Osteoblast (primary cell): ENCODE measurements at regions not wholly inside any gene's neighbourhood (a gene's known extent, or its start where the extent isn't known, plus 50 kb on each side); places are given as distances from the start of the nearest gene placed in this dataset.

Source experiments
- DNase-seq: peaks from one replicate; pipeline ENCODE4 v3.0.0; 2011; ENCODE audit warnings: low spot score, mixed read lengths; ENCODE audit not compliant: insufficient read length; ENCODE audit errors: missing footprints
- H2AFZ ChIP-seq: 2 replicates; pipeline ENCODE4 v1.6.0; 2011; ENCODE audit warnings: mild to moderate bottlenecking, low read length
- H3K27ac ChIP-seq: 2 replicates; pipeline ENCODE4 v1.5.1; 2011; ENCODE audit warnings: mild to moderate bottlenecking, low read depth, low read length, moderate library complexity
- H3K27me3 ChIP-seq: 2 replicates; pipeline ENCODE4 v1.6.0; 2012; ENCODE audit warnings: mild to moderate bottlenecking, control low read depth, inconsistent platforms, low read length, moderate library complexity; ENCODE audit not compliant: insufficient read depth
- H3K36me3 ChIP-seq: 2 replicates; pipeline ENCODE4 v1.5.1; 2011; ENCODE audit warnings: mild to moderate bottlenecking, low read length, control low read depth, moderate library complexity; ENCODE audit not compliant: insufficient read depth
- H3K4me1 ChIP-seq: 2 replicates; pipeline ENCODE4 v1.5.1; 2011; ENCODE audit warnings: mild to moderate bottlenecking, low read length, control low read depth, moderate library complexity; ENCODE audit not compliant: insufficient read depth
- H3K4me2 ChIP-seq: 2 replicates; pipeline ENCODE4 v1.6.0; 2011; ENCODE audit warnings: mild to moderate bottlenecking, low read length; ENCODE audit not compliant: insufficient read depth
- H3K4me3 ChIP-seq: fragments of 200-600 bp; sonication (generic); 3 replicates; pipeline ENCODE4 v1.5.1; 2012; ENCODE audit warnings: mild to moderate bottlenecking, low read length, inconsistent platforms; ENCODE audit not compliant: insufficient read depth
- H3K79me2 ChIP-seq: 2 replicates; pipeline ENCODE4 v1.6.0; 2012; ENCODE audit warnings: mild to moderate bottlenecking, low read length, control low read depth, inconsistent platforms; ENCODE audit not compliant: insufficient read depth
- H3K9me3 ChIP-seq: 2 replicates; pipeline ENCODE4 v1.5.1; 2011; ENCODE audit warnings: low read depth, low read length, control low read depth
- H4K20me1 ChIP-seq: 2 replicates; pipeline ENCODE4 v1.6.0; 2012; ENCODE audit warnings: mild to moderate bottlenecking, low read length, control low read depth; ENCODE audit not compliant: insufficient read depth
- CTCF ChIP-seq: IDR thresholded peaks from 2 replicates; pipeline ENCODE4 v1.5.1; 2011; ENCODE audit warnings: mild to moderate bottlenecking, low read depth, low read length, moderate library complexity; ENCODE audit errors: extremely low read depth

DNA sequence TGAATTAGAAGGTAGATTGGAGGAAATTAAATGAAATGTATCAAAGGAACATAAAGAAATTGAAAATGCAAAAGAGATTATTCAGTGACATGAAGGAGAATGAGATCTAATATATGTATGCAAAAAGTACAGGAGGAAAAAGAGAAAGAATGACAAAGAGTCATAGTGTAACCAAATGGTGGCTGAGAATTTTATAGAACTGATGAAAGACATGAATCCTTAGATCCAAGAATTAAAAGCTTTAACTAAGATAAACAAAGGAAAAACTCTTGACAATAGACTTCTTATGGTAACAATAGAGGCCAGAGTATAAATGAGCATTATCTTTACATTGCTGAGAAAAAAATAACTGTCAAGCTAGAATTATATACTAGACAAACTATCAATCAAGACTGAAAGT is 505.4 kb upstream of the CD180 start:
- Histone ChIP-seq H3K4me1 (no peaks in the 10 kb centered on the region), H3K9me3 (no peaks in the 10 kb centered on the region), H3K4me3 (no peak overlapping the region), H3K36me3 (no peaks in the 10 kb centered on the region), H4K20me1 (no peaks in the 10 kb centered on the region), H3K27ac (no peak overlapping the region), H3K27me3 (no peaks in the 10 kb centered on the region), H3K4me2 (no peak overlapping the region), H3K79me2 (no peaks in the 10 kb centered on the region), H2AFZ (no peak overlapping the region)
- DNase-seq = no peak
- TF ChIP-seq CTCF = no peak

DNA sequence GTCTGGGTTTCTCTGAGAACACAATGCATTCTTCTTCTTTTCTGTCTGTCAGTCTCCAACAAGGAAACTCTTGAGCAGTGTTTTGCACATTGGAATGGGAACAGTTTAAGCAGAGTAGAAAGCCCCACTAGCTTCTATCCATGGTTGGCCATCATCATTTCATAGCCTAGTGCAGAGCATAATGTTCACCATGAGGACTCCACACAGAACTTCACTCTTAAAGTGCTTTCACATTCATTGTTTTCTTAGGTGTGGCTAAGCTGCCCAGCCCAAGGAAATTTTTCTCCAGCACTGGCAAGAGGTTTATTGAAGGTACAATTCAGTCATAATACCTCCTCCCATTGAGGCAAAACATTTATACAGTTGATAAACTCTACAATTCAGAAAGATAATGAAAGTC is 503.0 kb upstream of the CD180 start:
- no peaks in the 10 kb centered on the region for H3K36me3 ChIP-seq
- H3K4me1 ChIP-seq = no peaks in the 10 kb centered on the region
- no peak overlapping the region for H3K27ac ChIP-seq
- no peaks in the 10 kb centered on the region for H4K20me1 ChIP-seq
- no peaks in the 10 kb centered on the region for H3K27me3 ChIP-seq
- no peak overlapping the region for H3K4me3 ChIP-seq
- no peak overlapping the region for H2AFZ ChIP-seq
- H3K4me2 ChIP-seq = no peak overlapping the region
- TF ChIP-seq CTCF = no peak
- no peak for DNase-seq
- no peaks in the 10 kb centered on the region for H3K9me3 ChIP-seq
- H3K79me2 ChIP-seq = no peaks in the 10 kb centered on the region

- Histone ChIP-seq H3K9me3 (no peaks in the 10 kb centered on the region), H3K4me1 (no peaks in the 10 kb centered on the region), H2AFZ (no peak overlapping the region), H3K4me3 (no peak overlapping the region), H3K27me3 (no peaks in the 10 kb centered on the region), H3K36me3 (no peaks in the 10 kb centered on the region), H3K4me2 (no peak overlapping the region), H3K27ac (no peak overlapping the region), H4K20me1 (no peaks in the 10 kb centered on the region), H3K79me2 (no peaks in the 10 kb centered on the region)
- no peak for TF ChIP-seq CTCF
- no peak for DNase-seq
These were observed 499.8 kb upstream of the CD180 start for GRCh38 chr5:67696446-67696845.

GRCh38 chr5:67695369-67695768 is 498.8 kb upstream of the CD180 start:
- no peak for DNase-seq
- TF ChIP-seq CTCF = no peak
- Histone ChIP-seq H3K27me3 (no peaks in the 10 kb centered on the region), H2AFZ (no peak overlapping the region), H3K27ac (no peak overlapping the region), H3K9me3 (no peaks in the 10 kb centered on the region), H3K36me3 (no peaks in the 10 kb centered on the region), H3K4me2 (no peak overlapping the region), H4K20me1 (no peaks in the 10 kb centered on the region), H3K4me1 (no peaks in the 10 kb centered on the region), H3K4me3 (no peak overlapping the region), H3K79me2 (no peaks in the 10 kb centered on the region)
